Astrocyte (in vitro differentiated cells and primary cell): ENCODE measurements at regions not wholly inside any gene's neighbourhood (a gene's known extent, or its start where the extent isn't known, plus 50 kb on each side); places are given as distances from the start of the nearest gene placed in this dataset.

Experiments used
- DNase-seq: peaks from one replicate; pipeline ENCODE4 v3.0.0-alpha.2; 2010; ENCODE audit warnings: low read depth
- FAIRE-seq: peaks from 2 replicates; lab custom pipeline; 2011; peaks lifted over from hg19 to GRCh38; lab: Jason Lieb, UNC
- H2AFZ ChIP-seq: 2 replicates; pipeline ENCODE4 v1.6.0; 2012; ENCODE audit warnings: low read depth, low read length, inconsistent platforms
- H3K27ac ChIP-seq: 2 replicates; pipeline ENCODE4 v1.5.1; 2011; ENCODE audit warnings: low read depth, low read length, inconsistent platforms
- H3K27me3 ChIP-seq: 2 replicates; pipeline ENCODE4 v1.6.0; 2011; ENCODE audit warnings: low read length, inconsistent platforms; ENCODE audit not compliant: insufficient read depth
- H3K36me3 ChIP-seq: 2 replicates; pipeline ENCODE4 v1.5.1; 2011; ENCODE audit warnings: low read length, inconsistent platforms; ENCODE audit not compliant: insufficient read depth
- H3K4me1 ChIP-seq: 2 replicates; pipeline ENCODE4 v1.5.1; 2011; ENCODE audit warnings: low read length, inconsistent platforms; ENCODE audit not compliant: insufficient read depth
- H3K4me2 ChIP-seq: 2 replicates; pipeline ENCODE4 v1.6.0; 2012; ENCODE audit warnings: low read length, inconsistent platforms
- H3K4me3 ChIP-seq: 2 replicates; pipeline ENCODE4 v1.5.1; 2011; ENCODE audit warnings: low read depth, mild to moderate bottlenecking, low read length, inconsistent platforms; ENCODE audit not compliant: insufficient read depth
- H3K79me2 ChIP-seq: 2 replicates; pipeline ENCODE4 v1.6.0; 2012; ENCODE audit warnings: mild to moderate bottlenecking, low read length, inconsistent platforms; ENCODE audit not compliant: insufficient read depth
- H3K9ac ChIP-seq: 2 replicates; pipeline ENCODE4 v1.6.0; 2012; ENCODE audit warnings: mild to moderate bottlenecking, low read length, inconsistent platforms
- H3K9me3 ChIP-seq: 2 replicates; pipeline ENCODE4 v1.5.1; 2012; ENCODE audit warnings: low read depth, mild to moderate bottlenecking, low read length, inconsistent platforms; ENCODE audit not compliant: insufficient read depth
- H4K20me1 ChIP-seq: 2 replicates; pipeline ENCODE4 v1.6.0; 2012; ENCODE audit warnings: low read length, inconsistent platforms; ENCODE audit not compliant: insufficient read depth
- H3K27ac Mint-ChIP-seq: one replicate; pipeline ENCODE4 v1.8.0; 2021; ENCODE audit warnings: mild to moderate bottlenecking, mixed read lengths; ENCODE audit not compliant: unreplicated experiment
- H3K27me3 Mint-ChIP-seq: one replicate; pipeline ENCODE4 v1.8.0; 2021; ENCODE audit warnings: low read depth, mixed read lengths; ENCODE audit not compliant: unreplicated experiment
- H3K36me3 Mint-ChIP-seq: one replicate; pipeline ENCODE4 v1.8.0; 2021; ENCODE audit warnings: low read depth, mixed read lengths; ENCODE audit not compliant: unreplicated experiment
- H3K4me1 Mint-ChIP-seq: one replicate; pipeline ENCODE4 v1.8.0; 2021; ENCODE audit warnings: low read depth, mixed read lengths; ENCODE audit not compliant: unreplicated experiment
- H3K4me3 Mint-ChIP-seq: one replicate; pipeline ENCODE4 v1.8.0; 2021; ENCODE audit warnings: mild to moderate bottlenecking, moderate library complexity, mixed read lengths; ENCODE audit not compliant: unreplicated experiment
- H3K9me3 Mint-ChIP-seq: one replicate; pipeline ENCODE4 v1.8.0; 2021; ENCODE audit warnings: mild to moderate bottlenecking, mixed read lengths; ENCODE audit not compliant: unreplicated experiment
- EZH2 ChIP-seq: IDR thresholded peaks from 2 replicates; pipeline ENCODE4 v1.6.1; 2012; ENCODE audit warnings: mild to moderate bottlenecking, low read length, inconsistent platforms; ENCODE audit not compliant: insufficient read depth
- TF ChIP-seq, protein P1 (sequence below): IDR thresholded peaks from 2 replicates; pipeline ENCODE4 v1.5.1; 2011; ENCODE audit warnings: low read depth, mild to moderate bottlenecking, inconsistent platforms, low read length, moderate library complexity; ENCODE audit not compliant: insufficient read depth

DNA sequence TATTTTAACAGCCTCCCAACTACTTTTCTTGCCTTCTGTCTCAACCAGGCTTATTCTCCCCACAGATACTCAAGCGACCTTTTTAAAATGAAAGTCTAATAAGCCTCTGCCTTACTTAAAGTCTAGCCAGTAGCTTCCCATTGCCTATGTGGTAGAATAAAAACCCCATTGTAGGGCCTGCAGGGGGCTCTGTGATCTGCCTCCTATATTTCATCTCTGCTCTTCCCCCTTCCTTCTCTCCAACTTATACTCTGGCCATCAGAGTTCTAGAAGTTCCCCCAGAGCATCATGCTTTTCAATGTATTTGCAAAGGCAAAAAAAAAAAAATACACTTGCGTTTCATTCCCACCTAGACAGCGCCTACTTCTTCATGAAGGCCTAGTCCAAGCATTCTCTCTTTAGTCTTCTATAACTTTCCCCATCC lies 167.7 kb upstream of the ADO start:
- Histone ChIP-seq H4K20me1 (no peaks in the 10 kb centered on the region), H3K4me1 (peaks cover 15% of the 10 kb centered on the region), H3K27ac (no peak overlapping the region), H3K9me3 (no peaks in the 10 kb centered on the region), H3K79me2 (no peaks in the 10 kb centered on the region), H3K27me3 (no peaks in the 10 kb centered on the region), H3K36me3 (no peaks in the 10 kb centered on the region), H3K9ac (no peak overlapping the region), H2AFZ (no peak overlapping the region), H3K4me3 (no peak overlapping the region), H3K4me2 (peak overlapping the region; percentile 71)
- Mint-ChIP-seq H3K4me3 (no peak overlapping the region), H3K27ac (no peak overlapping the region), H3K36me3 (peaks cover 2% of the 10 kb centered on the region), H3K27me3 (no peaks in the 10 kb centered on the region), H3K9me3 (no peaks in the 10 kb centered on the region), H3K4me1 (peaks cover 4% of the 10 kb centered on the region)
- TF ChIP-seq, protein P1, sequence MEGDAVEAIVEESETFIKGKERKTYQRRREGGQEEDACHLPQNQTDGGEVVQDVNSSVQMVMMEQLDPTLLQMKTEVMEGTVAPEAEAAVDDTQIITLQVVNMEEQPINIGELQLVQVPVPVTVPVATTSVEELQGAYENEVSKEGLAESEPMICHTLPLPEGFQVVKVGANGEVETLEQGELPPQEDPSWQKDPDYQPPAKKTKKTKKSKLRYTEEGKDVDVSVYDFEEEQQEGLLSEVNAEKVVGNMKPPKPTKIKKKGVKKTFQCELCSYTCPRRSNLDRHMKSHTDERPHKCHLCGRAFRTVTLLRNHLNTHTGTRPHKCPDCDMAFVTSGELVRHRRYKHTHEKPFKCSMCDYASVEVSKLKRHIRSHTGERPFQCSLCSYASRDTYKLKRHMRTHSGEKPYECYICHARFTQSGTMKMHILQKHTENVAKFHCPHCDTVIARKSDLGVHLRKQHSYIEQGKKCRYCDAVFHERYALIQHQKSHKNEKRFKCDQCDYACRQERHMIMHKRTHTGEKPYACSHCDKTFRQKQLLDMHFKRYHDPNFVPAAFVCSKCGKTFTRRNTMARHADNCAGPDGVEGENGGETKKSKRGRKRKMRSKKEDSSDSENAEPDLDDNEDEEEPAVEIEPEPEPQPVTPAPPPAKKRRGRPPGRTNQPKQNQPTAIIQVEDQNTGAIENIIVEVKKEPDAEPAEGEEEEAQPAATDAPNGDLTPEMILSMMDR, result peak; percentile 7
- no peak for TF ChIP-seq EZH2
- no peak for DNase-seq
- FAIRE-seq, result no peak

DNA sequence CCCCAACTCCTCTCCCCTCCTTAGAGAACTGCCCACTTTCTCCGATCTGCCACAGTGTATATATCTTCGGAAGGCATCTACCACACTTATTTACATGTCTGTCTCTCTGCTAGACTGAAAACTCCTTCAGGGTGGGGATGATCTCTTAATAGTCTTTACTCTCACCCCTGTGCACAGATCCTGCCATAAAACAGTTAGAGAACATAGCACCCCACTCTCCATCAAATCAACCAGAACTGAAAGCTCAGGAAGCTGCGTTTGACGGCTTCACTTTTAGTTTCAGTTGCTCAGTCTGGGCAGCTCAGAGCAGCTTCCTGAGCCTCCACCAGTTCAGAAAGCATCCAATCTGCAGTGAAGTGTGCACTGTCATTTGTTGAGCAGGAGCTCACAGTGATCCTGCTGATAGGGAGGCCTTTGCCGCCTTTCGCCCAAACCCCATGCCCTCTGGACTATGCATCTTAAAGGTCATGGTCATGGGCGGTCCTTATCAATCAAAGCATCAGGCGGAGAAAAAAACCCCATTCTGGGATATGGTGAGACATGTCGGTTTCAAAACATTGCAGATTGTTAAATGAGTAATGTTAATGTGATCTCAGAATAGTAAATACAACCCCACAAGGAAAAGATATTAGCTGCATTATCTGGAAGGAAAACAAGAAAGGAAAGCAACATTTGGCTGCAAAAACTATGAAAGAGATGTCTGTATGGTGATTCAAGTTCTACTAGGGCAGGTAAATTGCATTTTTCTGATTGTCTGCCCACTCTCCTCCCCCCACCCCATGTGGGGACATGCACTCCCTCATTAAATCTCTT lies 167.1 kb upstream of the ADO start:
- H2AFZ ChIP-seq, result no peak overlapping the region
- H3K36me3 Mint-ChIP-seq, result peaks cover 2% of the 10 kb centered on the region
- H3K27me3 Mint-ChIP-seq, result no peaks in the 10 kb centered on the region
- no peaks in the 10 kb centered on the region for H3K9me3 Mint-ChIP-seq
- H3K4me3 ChIP-seq, result no peak overlapping the region
- no peaks in the 10 kb centered on the region for H3K36me3 ChIP-seq
- H3K4me3 Mint-ChIP-seq, result no peak overlapping the region
- peak; percentile 41 for DNase-seq
- H3K4me2 ChIP-seq, result peak overlapping the region; percentile 71
- peaks cover 3% of the 10 kb centered on the region for H3K4me1 Mint-ChIP-seq
- H3K27me3 ChIP-seq, result no peaks in the 10 kb centered on the region
- FAIRE-seq, result no peak
- H3K9ac ChIP-seq, result no peak overlapping the region
- H3K9me3 ChIP-seq, result no peaks in the 10 kb centered on the region
- no peaks in the 10 kb centered on the region for H3K79me2 ChIP-seq
- no peak overlapping the region for H3K27ac ChIP-seq
- no peaks in the 10 kb centered on the region for H4K20me1 ChIP-seq
- no peak overlapping the region for H3K27ac Mint-ChIP-seq
- TF ChIP-seq EZH2, result no peak
- TF ChIP-seq, protein P1, result no peak
- H3K4me1 ChIP-seq, result peaks cover 15% of the 10 kb centered on the region

- Histone ChIP-seq H3K4me2 (peak overlapping the region; percentile 71), H3K4me1 (peaks cover 15% of the 10 kb centered on the region), H3K27ac (no peak overlapping the region), H3K9ac (no peak overlapping the region), H3K4me3 (no peak overlapping the region), H3K79me2 (no peaks in the 10 kb centered on the region), H2AFZ (no peak overlapping the region), H4K20me1 (no peaks in the 10 kb centered on the region), H3K36me3 (no peaks in the 10 kb centered on the region), H3K9me3 (no peaks in the 10 kb centered on the region), H3K27me3 (no peaks in the 10 kb centered on the region)
- DNase-seq, result peak; percentile 48
- no peaks in the 10 kb centered on the region for H3K9me3 Mint-ChIP-seq
- TF ChIP-seq, protein P1, result no peak
- no peak for TF ChIP-seq EZH2
- FAIRE-seq, result no peak
- peaks cover 2% of the 10 kb centered on the region for H3K36me3 Mint-ChIP-seq
- no peaks in the 10 kb centered on the region for H3K27me3 Mint-ChIP-seq
- no peaks in the 10 kb centered on the region for H3K4me1 Mint-ChIP-seq
- H3K27ac Mint-ChIP-seq, result no peak overlapping the region
- no peak overlapping the region for H3K4me3 Mint-ChIP-seq
These were observed 166.4 kb upstream of the ADO start for GRCh38 chr10:62638062-62638477.
